GM11168 (cell line): ENCODE measurements at regions not wholly inside any gene's neighbourhood (a gene's known extent, or its start where the extent isn't known, plus 50 kb on each side); places are given as distances from the start of the nearest gene placed in this dataset.

Experiments
- in situ Hi-C: fragments of 300-500 bp; cut with MboI; formaldehyde crosslinking; loops from one replicate; pipeline ENCODE4 v1.12.0; 2022; ENCODE audit warnings: low sequenced_read_pairs; ENCODE audit not compliant: unreplicated experiment

- in situ Hi-C loops: no loop called here
These were observed 195.8 kb downstream of the FOXO1 start for GRCh38 chr13:40470660-40471059.

- in situ Hi-C loops: no loop called here
These were observed 195.4 kb downstream of the FOXO1 start for GRCh38 chr13:40471076-40471475.

- in situ Hi-C loops: no loop called here
These were observed 194.5 kb downstream of the FOXO1 start for GRCh38 chr13:40471911-40472310.

GRCh38 chr13:40472427-40473220 is 193.8 kb downstream of the FOXO1 start:
- in situ Hi-C loops: no loop called here

GRCh38 chr13:40475617-40476016 is 190.8 kb downstream of the FOXO1 start:
- in situ Hi-C loops: no loop called here

GRCh38 chr13:40476175-40476958 is 190.1 kb downstream of the FOXO1 start:
- in situ Hi-C loops: no loop called here

GRCh38 chr13:40477623-40478608 is 188.5 kb downstream of the FOXO1 start:
- in situ Hi-C loops: no loop called here

- in situ Hi-C loops: no loop called here
These were observed 187.7 kb downstream of the FOXO1 start for GRCh38 chr13:40478775-40479174.

- in situ Hi-C loops: no loop called here
These were observed 187.1 kb downstream of the FOXO1 start for GRCh38 chr13:40479196-40479845.

- in situ Hi-C loops: no loop called here
These were observed 186.2 kb downstream of the FOXO1 start for GRCh38 chr13:40480012-40480914.

GRCh38 chr13:40480915-40481516 is 185.4 kb downstream of the FOXO1 start:
- in situ Hi-C loops: no loop called here

- in situ Hi-C loops: no loop called here
These were observed 182.8 kb downstream of the FOXO1 start for GRCh38 chr13:40483601-40484000.

- in situ Hi-C loops: no loop called here
These were observed 182.2 kb downstream of the FOXO1 start for GRCh38 chr13:40484101-40484800.

GRCh38 chr13:40484974-40485373 is 181.5 kb downstream of the FOXO1 start:
- in situ Hi-C loops: no loop called here

GRCh38 chr13:40485611-40486517 is 180.6 kb downstream of the FOXO1 start:
- in situ Hi-C loops: no loop called here

- in situ Hi-C loops: no loop called here
These were observed 179.8 kb downstream of the FOXO1 start for GRCh38 chr13:40486518-40487163.
